Gastrocnemius medialis (tissue), 4 donors: ENCODE measurements at regions not wholly inside any gene's neighbourhood (a gene's known extent, or its start where the extent isn't known, plus 50 kb on each side); places are given as distances from the start of the nearest gene placed in this dataset.

ENCODE experiments used
- CTCF ChIP-seq, 5 experiments: fragments of 450-650 bp in 3 of 5; fragments of 200-600 bp in 2 of 5; sonication (generic) in 2 of 5; IDR thresholded peaks in 4 of 5; conservative IDR thresholded peaks in 1 of 5; 1 replicate in 4 of 5; 2 replicates in 1 of 5; pipeline ENCODE4 v1.5.1; 2016 to 2019; ENCODE audit warnings: antibody characterized with exemption in 5 of 5, mild to moderate bottlenecking in 3 of 5, moderate library complexity in 3 of 5
- POLR2A ChIP-seq, 2 donors: fragments of 450-650 bp; IDR thresholded peaks; one replicate each; pipeline ENCODE4 v1.6.1; 2017; ENCODE audit warnings: antibody characterized with exemption in 2 of 2, mild to moderate bottlenecking in 2 of 2, moderate library complexity in 2 of 2

GRCh38 chr2:64760128-64760527 lies 106.4 kb upstream of the SERTAD2 start:
- TF ChIP-seq POLR2A (IDR thresholded peaks at IDR 0.05) = no peak
- no peak for TF ChIP-seq CTCF (IDR thresholded peaks at IDR 0.05 in 4 of 5, conservative IDR thresholded peaks at IDR 0.05 in 1 of 5)
